IgD-negative memory B cell (primary cell): ENCODE measurements at regions not wholly inside any gene's neighbourhood (a gene's known extent, or its start where the extent isn't known, plus 50 kb on each side); places are given as distances from the start of the nearest gene placed in this dataset.
"Not testable (repeated sequence)": the region's sequence is repeated elsewhere in the genome, so short reads cannot be mapped to it uniquely, and the experiment has no call there.

Experiments
- H3K27ac Mint-ChIP-seq, 3 donors: one replicate each; pipeline ENCODE4 v1.8.0; 2020 to 2022; ENCODE audit warnings: mild to moderate bottlenecking in 3 of 3, mixed read lengths in 3 of 3, moderate library complexity in 1 of 3
- H3K27me3 Mint-ChIP-seq: one replicate; pipeline ENCODE4 v1.8.0; 2021; ENCODE audit warnings: mixed read lengths
- H3K36me3 Mint-ChIP-seq: one replicate; pipeline ENCODE4 v1.8.0; 2020; ENCODE audit warnings: mild to moderate bottlenecking, mixed read lengths
- H3K4me1 Mint-ChIP-seq, 3 donors: one replicate each; pipeline ENCODE4 v1.8.0; 2020 to 2022; ENCODE audit warnings: mixed read lengths in 3 of 3, mild to moderate bottlenecking in 1 of 3
- H3K4me3 Mint-ChIP-seq, 4 donors: one replicate each; pipeline ENCODE4 v1.8.0; 2020 to 2022; ENCODE audit warnings: mild to moderate bottlenecking in 4 of 4, mixed read lengths in 4 of 4, moderate library complexity in 3 of 4
- H3K9me3 Mint-ChIP-seq, 3 donors: one replicate each; pipeline ENCODE4 v1.8.0; 2020 to 2021; ENCODE audit warnings: mixed read lengths in 3 of 3, mild to moderate bottlenecking in 1 of 3

GRCh38 chr5:173679909-173680630 is 63.6 kb upstream of the BOD1 start:
- peaks cover 0 to 7% (median 0%) of the 10 kb centered on the region in 3 donors for H3K9me3 Mint-ChIP-seq
- H3K27ac Mint-ChIP-seq: peak overlapping the region; percentile 89 to 94 (median 90)

GRCh38 chr5:173680660-173681242 is 64.3 kb upstream of the BOD1 start:
- Mint-ChIP-seq H3K4me1 (peaks cover 21 to 32% (median 29%) of the 10 kb centered on the region in 3 donors), H3K27ac (peak overlapping the region; percentile 89 to 94 (median 90)), H3K36me3 (peaks cover 3% of the 10 kb centered on the region), H3K4me3 (peak overlapping the region in 3 of 4 donors; percentile 24 to 64 (median 46)), H3K27me3 (peaks cover 2% of the 10 kb centered on the region), H3K9me3 (peaks cover 0 to 6% (median 0%) of the 10 kb centered on the region in 3 donors)

More at GRCh38 chr5:173679909-173680630, 63.6 kb upstream of the BOD1 start:
- H3K36me3 Mint-ChIP-seq: peaks cover 3% of the 10 kb centered on the region
- peaks cover 21 to 32% (median 29%) of the 10 kb centered on the region in 3 donors for H3K4me1 Mint-ChIP-seq
- peaks cover 2% of the 10 kb centered on the region for H3K27me3 Mint-ChIP-seq
- peak overlapping the region in 3 of 4 donors; percentile 24 to 64 (median 46) for H3K4me3 Mint-ChIP-seq

GRCh38 chr5:173682313-173682712 is 65.9 kb upstream of the BOD1 start:
- Mint-ChIP-seq H3K9me3 (peaks cover 0 to 5% (median 0%) of the 10 kb centered on the region in 3 donors), H3K27ac (peak overlapping the region in 1 of 3 donors; percentile 35), H3K27me3 (peaks cover 2% of the 10 kb centered on the region), H3K36me3 (peaks cover 2% of the 10 kb centered on the region), H3K4me1 (peaks cover 26 to 38% (median 34%) of the 10 kb centered on the region in 3 donors), H3K4me3 (peak overlapping the region in 1 of 4 donors; percentile 62)

GRCh38 chr5:173684535-173684934 is 68.1 kb upstream of the BOD1 start:
- H3K4me1 Mint-ChIP-seq: peaks cover 31 to 44% (median 42%) of the 10 kb centered on the region in 3 donors
- H3K36me3 Mint-ChIP-seq, H3K27ac Mint-ChIP-seq, H3K9me3 Mint-ChIP-seq, H3K27me3 Mint-ChIP-seq, H3K4me3 Mint-ChIP-seq: not testable (repeated sequence)

- no peaks in the 10 kb centered on the region for H3K9me3 Mint-ChIP-seq
- H3K4me3 Mint-ChIP-seq: peak overlapping the region in 1 of 4 donors; percentile 59
- H3K4me1 Mint-ChIP-seq: peaks cover 29 to 40% (median 37%) of the 10 kb centered on the region in 3 donors
- H3K36me3 Mint-ChIP-seq: no peaks in the 10 kb centered on the region
- H3K27ac Mint-ChIP-seq: no peak overlapping the region
- H3K27me3 Mint-ChIP-seq: peaks cover 1% of the 10 kb centered on the region
Measured at GRCh38 chr5:173686950-173687349, 70.5 kb upstream of the BOD1 start.

- Mint-ChIP-seq H3K4me3 (peak overlapping the region in 2 of 4 donors; percentile 8 to 32), H3K9me3 (peaks cover 0 to 4% (median 0%) of the 10 kb centered on the region in 3 donors), H3K36me3 (no peaks in the 10 kb centered on the region), H3K27ac (peak overlapping the region in 2 of 3 donors; percentile 80 to 95), H3K4me1 (peaks cover 33 to 40% (median 37%) of the 10 kb centered on the region in 3 donors), H3K27me3 (peaks cover 1% of the 10 kb centered on the region)
Measured at GRCh38 chr5:173688703-173689102, 72.3 kb upstream of the BOD1 start.

- Mint-ChIP-seq H3K27ac (peak overlapping the region; percentile 78 to 95 (median 92)), H3K4me3 (peak overlapping the region; percentile 7 to 90 (median 72)), H3K9me3 (peaks cover 0 to 4% (median 0%) of the 10 kb centered on the region in 3 donors), H3K4me1 (peaks cover 33 to 40% (median 37%) of the 10 kb centered on the region in 3 donors), H3K27me3 (peaks cover 1% of the 10 kb centered on the region), H3K36me3 (no peaks in the 10 kb centered on the region)
Measured at GRCh38 chr5:173689171-173689736, 72.8 kb upstream of the BOD1 start.

- Mint-ChIP-seq H3K27me3 (peaks cover 1% of the 10 kb centered on the region), H3K36me3 (no peaks in the 10 kb centered on the region), H3K9me3 (peaks cover 0 to 4% (median 0%) of the 10 kb centered on the region in 3 donors), H3K4me1 (peaks cover 33 to 40% (median 37%) of the 10 kb centered on the region in 3 donors), H3K4me3 (peak overlapping the region; percentile 7 to 90 (median 72)), H3K27ac (peak overlapping the region; percentile 78 to 95 (median 92))
Measured at GRCh38 chr5:173689737-173690360, 73.4 kb upstream of the BOD1 start.

GRCh38 chr5:173691931-173692330 is 75.5 kb upstream of the BOD1 start:
- no peaks in the 10 kb centered on the region for H3K36me3 Mint-ChIP-seq
- H3K9me3 Mint-ChIP-seq: peaks cover 0 to 4% (median 0%) of the 10 kb centered on the region in 3 donors
- H3K27ac Mint-ChIP-seq: peak overlapping the region in 1 of 3 donors; percentile 71
- H3K4me1 Mint-ChIP-seq: peaks cover 29 to 38% (median 34%) of the 10 kb centered on the region in 3 donors
- H3K27me3 Mint-ChIP-seq: peaks cover 3% of the 10 kb centered on the region
- H3K4me3 Mint-ChIP-seq: no peak overlapping the region

GRCh38 chr5:173693670-173694069 is 77.2 kb upstream of the BOD1 start:
- peaks cover 36 to 44% (median 38%) of the 10 kb centered on the region in 3 donors for H3K4me1 Mint-ChIP-seq
- no peaks in the 10 kb centered on the region for H3K36me3 Mint-ChIP-seq
- H3K4me3 Mint-ChIP-seq: peak overlapping the region in 1 of 4 donors; percentile 41
- H3K27ac Mint-ChIP-seq: peak overlapping the region in 1 of 3 donors; percentile 34
- peaks cover 5% of the 10 kb centered on the region for H3K27me3 Mint-ChIP-seq
- H3K9me3 Mint-ChIP-seq: peaks cover 0 to 4% (median 0%) of the 10 kb centered on the region in 3 donors

GRCh38 chr5:173696216-173696615 is 79.8 kb upstream of the BOD1 start:
- peaks cover 0 to 4% (median 0%) of the 10 kb centered on the region in 3 donors for H3K9me3 Mint-ChIP-seq
- H3K4me1 Mint-ChIP-seq: peaks cover 24 to 31% (median 28%) of the 10 kb centered on the region in 3 donors
- no peaks in the 10 kb centered on the region for H3K36me3 Mint-ChIP-seq
- H3K4me3 Mint-ChIP-seq: no peak overlapping the region
- H3K27ac Mint-ChIP-seq: no peak overlapping the region
- peaks cover 4% of the 10 kb centered on the region for H3K27me3 Mint-ChIP-seq

- no peaks in the 10 kb centered on the region for H3K36me3 Mint-ChIP-seq
- H3K4me1 Mint-ChIP-seq: peaks cover 22 to 36% (median 25%) of the 10 kb centered on the region in 3 donors
- peaks cover 0 to 4% (median 0%) of the 10 kb centered on the region in 3 donors for H3K9me3 Mint-ChIP-seq
- H3K27me3 Mint-ChIP-seq: peaks cover 4% of the 10 kb centered on the region
- H3K4me3 Mint-ChIP-seq: peak overlapping the region; percentile 39 to 90 (median 74)
- H3K27ac Mint-ChIP-seq: peak overlapping the region; percentile 54 to 81 (median 78)
Measured at GRCh38 chr5:173697931-173698579, 81.6 kb upstream of the BOD1 start.

GRCh38 chr5:173699966-173700365 is 83.5 kb upstream of the BOD1 start:
- Mint-ChIP-seq H3K27me3 (peaks cover 4% of the 10 kb centered on the region), H3K36me3 (peaks cover 2% of the 10 kb centered on the region), H3K4me1 (peaks cover 22 to 40% (median 25%) of the 10 kb centered on the region in 3 donors), H3K9me3 (peaks cover 0 to 2% (median 0%) of the 10 kb centered on the region in 3 donors), H3K27ac (peak overlapping the region in 2 of 3 donors; percentile 50 to 62), H3K4me3 (peak overlapping the region in 1 of 4 donors; percentile 52)

GRCh38 chr5:173703466-173703865 is 87.0 kb upstream of the BOD1 start:
- peaks cover 23 to 41% (median 26%) of the 10 kb centered on the region in 3 donors for H3K4me1 Mint-ChIP-seq
- peaks cover 0 to 2% (median 0%) of the 10 kb centered on the region in 3 donors for H3K9me3 Mint-ChIP-seq
- H3K27me3 Mint-ChIP-seq: no peaks in the 10 kb centered on the region
- H3K27ac Mint-ChIP-seq: peak overlapping the region in 1 of 3 donors; percentile 0
- no peak overlapping the region for H3K4me3 Mint-ChIP-seq
- H3K36me3 Mint-ChIP-seq: peaks cover 2% of the 10 kb centered on the region
